ENCODE measurements at regions not wholly inside any gene's neighbourhood (a gene's known extent, or its start where the extent isn't known, plus 50 kb on each side); places are given as distances from the start of the nearest gene placed in this dataset.

DNA sequence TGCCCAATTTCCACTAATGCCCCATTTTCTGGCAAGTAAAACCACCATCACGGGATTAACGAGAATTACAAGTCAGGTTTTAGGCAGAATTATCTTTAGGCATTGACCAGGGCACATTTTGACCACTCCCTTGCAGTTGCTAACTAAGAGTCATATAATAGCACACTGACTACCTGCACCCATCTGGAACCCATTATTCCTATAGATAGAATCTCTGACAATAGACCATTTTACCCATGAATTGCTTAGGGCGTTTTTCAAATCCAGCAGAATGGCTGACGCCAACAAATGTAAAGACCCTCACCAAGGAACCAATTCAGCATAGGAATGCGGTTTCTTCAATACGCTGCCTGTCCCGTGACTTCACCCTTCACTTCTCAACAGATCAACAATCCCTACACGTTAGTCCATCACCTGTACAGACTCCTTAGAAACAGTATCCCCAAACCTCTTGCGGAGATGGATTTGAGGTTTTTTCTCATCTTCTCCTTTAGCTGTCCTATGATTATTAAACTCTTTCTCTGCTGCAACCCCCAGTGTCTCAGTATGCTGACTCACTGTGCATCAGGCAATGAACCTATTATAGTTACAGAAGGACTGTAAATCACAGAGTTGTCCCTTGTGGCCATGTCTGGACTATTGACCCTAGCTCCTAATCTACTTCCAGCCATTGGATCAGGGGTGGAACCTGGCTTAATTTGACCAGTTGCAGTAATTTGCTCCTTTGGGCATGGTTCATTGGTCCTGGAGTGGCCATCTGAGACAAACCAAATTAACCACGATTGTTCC, 177.3 kb upstream of the PLXNC1 start:
- H3K36me3 ChIP-seq (ENCODE audit: insufficient read depth, low read length) = no peaks in the 10 kb centered on the region
- no peaks in the 10 kb centered on the region for H3K9me3 ChIP-seq (ENCODE audit: low read length)
- H2AFZ ChIP-seq (ENCODE audit: low read length) = no peak overlapping the region
- 0 out of 2 replicates have a peak, but pooled peaks cover 4% of the 10 kb centered on the region for H3K27me3 ChIP-seq (ENCODE audit: insufficient read depth, low read length)
- H3K4me3 ChIP-seq (ENCODE audit: low read depth, low read length, poor library complexity, severe bottlenecking) = no peak overlapping the region
- H3K9me2 ChIP-seq (ENCODE audit: low read depth, low read length) = no peaks in the 10 kb centered on the region
- H3K4me1 ChIP-seq (ENCODE audit: insufficient read depth, low read length, severe bottlenecking) = no peaks in the 10 kb centered on the region
- H3K27ac ChIP-seq (ENCODE audit: low read depth, low read length, poor library complexity, severe bottlenecking) = no peak overlapping the region
- H3K4me2 ChIP-seq (ENCODE audit: low read length) = no peak overlapping the region
- no peak for TF ChIP-seq EZH2 (IDR thresholded peaks at IDR 0.05; ENCODE audit: borderline replicate concordance, low read length)
- TF ChIP-seq, protein P1, sequence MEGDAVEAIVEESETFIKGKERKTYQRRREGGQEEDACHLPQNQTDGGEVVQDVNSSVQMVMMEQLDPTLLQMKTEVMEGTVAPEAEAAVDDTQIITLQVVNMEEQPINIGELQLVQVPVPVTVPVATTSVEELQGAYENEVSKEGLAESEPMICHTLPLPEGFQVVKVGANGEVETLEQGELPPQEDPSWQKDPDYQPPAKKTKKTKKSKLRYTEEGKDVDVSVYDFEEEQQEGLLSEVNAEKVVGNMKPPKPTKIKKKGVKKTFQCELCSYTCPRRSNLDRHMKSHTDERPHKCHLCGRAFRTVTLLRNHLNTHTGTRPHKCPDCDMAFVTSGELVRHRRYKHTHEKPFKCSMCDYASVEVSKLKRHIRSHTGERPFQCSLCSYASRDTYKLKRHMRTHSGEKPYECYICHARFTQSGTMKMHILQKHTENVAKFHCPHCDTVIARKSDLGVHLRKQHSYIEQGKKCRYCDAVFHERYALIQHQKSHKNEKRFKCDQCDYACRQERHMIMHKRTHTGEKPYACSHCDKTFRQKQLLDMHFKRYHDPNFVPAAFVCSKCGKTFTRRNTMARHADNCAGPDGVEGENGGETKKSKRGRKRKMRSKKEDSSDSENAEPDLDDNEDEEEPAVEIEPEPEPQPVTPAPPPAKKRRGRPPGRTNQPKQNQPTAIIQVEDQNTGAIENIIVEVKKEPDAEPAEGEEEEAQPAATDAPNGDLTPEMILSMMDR (IDR thresholded peaks at IDR 0.05; ENCODE audit: low read length) = no peak
- H3K9ac ChIP-seq (ENCODE audit: low read length) = no peak overlapping the region
- H4K20me1 ChIP-seq (ENCODE audit: insufficient read depth, low read length) = no peaks in the 10 kb centered on the region
- H3F3A ChIP-seq (ENCODE audit: insufficient read depth, low read length) = no peaks in the 10 kb centered on the region
- no peaks in the 10 kb centered on the region for H3K79me2 ChIP-seq (ENCODE audit: insufficient read depth, low read length)

DNA sequence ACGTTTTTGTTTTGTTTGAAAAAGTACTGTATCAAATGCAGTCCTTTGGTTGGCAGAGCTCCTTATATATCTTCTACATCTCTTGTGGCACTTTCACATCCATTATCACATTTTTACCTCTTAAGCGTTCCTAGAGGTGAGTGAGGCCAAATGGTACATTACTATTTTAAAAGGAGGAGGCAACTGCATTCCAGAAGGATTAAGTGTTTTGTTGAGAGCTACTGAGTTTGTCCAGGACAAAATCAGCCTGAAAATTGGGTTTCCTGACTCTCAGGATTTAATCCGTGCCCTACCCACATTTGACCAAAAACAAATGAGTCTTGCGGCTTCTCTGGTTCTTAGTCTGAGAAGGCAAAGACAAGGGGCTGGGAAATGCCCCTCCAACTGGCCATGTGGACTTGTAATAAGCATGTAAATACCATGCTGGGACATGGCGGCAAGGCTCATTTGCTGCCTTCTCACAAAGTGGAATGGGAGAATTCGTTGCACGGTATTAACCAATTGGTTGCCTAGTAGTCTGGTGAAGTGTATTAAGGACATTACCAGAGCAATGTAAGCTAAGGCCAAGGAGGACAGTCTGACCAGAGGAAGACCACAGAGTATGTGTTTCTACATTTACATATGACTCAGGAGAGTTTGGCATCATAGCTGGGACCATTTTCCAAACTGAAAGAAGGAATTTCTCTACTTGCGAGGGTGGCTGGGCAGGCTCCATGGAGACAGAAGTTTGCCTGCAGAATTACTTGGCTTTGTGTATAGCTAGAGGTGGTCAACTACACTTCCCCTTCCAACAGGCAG, 175.8 kb upstream of the PLXNC1 start:
- H2AFZ ChIP-seq (ENCODE audit: low read length) = no peak overlapping the region
- no peak overlapping the region for H3K4me2 ChIP-seq (ENCODE audit: low read length)
- H3K4me3 ChIP-seq (ENCODE audit: low read depth, low read length, poor library complexity, severe bottlenecking) = no peak overlapping the region
- no peaks in the 10 kb centered on the region for H3K79me2 ChIP-seq (ENCODE audit: insufficient read depth, low read length)
- no peaks in the 10 kb centered on the region for H3K36me3 ChIP-seq (ENCODE audit: insufficient read depth, low read length)
- H3K4me1 ChIP-seq (ENCODE audit: insufficient read depth, low read length, severe bottlenecking) = no peaks in the 10 kb centered on the region
- no peak overlapping the region for H3K9ac ChIP-seq (ENCODE audit: low read length)
- H3K9me2 ChIP-seq (ENCODE audit: low read depth, low read length) = no peaks in the 10 kb centered on the region
- no peak overlapping the region for H3K27ac ChIP-seq (ENCODE audit: low read depth, low read length, poor library complexity, severe bottlenecking)
- H3K9me3 ChIP-seq (ENCODE audit: low read length) = no peaks in the 10 kb centered on the region
- no peaks in the 10 kb centered on the region for H4K20me1 ChIP-seq (ENCODE audit: insufficient read depth, low read length)
- TF ChIP-seq, protein P1 (IDR thresholded peaks at IDR 0.05; ENCODE audit: low read length) = no peak
- no peak for TF ChIP-seq EZH2 (IDR thresholded peaks at IDR 0.05; ENCODE audit: borderline replicate concordance, low read length)
- 0 out of 2 replicates have a peak, but pooled peaks cover 4% of the 10 kb centered on the region for H3K27me3 ChIP-seq (ENCODE audit: insufficient read depth, low read length)
- H3F3A ChIP-seq (ENCODE audit: insufficient read depth, low read length) = no peaks in the 10 kb centered on the region

DNA sequence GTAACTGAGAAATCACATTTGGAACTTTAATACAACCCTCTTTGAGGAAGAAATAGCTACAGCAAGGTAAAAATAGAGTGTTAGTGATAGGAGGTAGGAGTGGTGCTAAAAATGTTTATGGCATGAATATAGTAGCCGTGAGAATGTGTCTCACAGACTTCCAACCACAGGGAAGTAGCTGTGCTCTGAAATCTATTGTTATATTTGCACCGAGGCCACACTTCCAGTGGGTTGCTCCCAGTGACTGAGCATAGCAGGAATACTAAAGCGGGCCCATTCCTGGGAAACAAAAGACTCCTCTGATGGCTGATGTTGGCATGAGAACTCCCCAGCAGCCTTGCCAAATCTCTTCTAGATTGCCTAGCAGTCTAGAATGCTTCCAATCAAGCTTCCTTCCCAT, 174.1 kb upstream of the PLXNC1 start:
- H3K4me1 ChIP-seq (ENCODE audit: insufficient read depth, low read length, severe bottlenecking) = no peaks in the 10 kb centered on the region
- H3K27ac ChIP-seq (ENCODE audit: low read depth, low read length, poor library complexity, severe bottlenecking) = no peak overlapping the region
- H3K36me3 ChIP-seq (ENCODE audit: insufficient read depth, low read length) = no peaks in the 10 kb centered on the region
- H3K79me2 ChIP-seq (ENCODE audit: insufficient read depth, low read length) = no peaks in the 10 kb centered on the region
- H3F3A ChIP-seq (ENCODE audit: insufficient read depth, low read length) = no peaks in the 10 kb centered on the region
- H3K9me2 ChIP-seq (ENCODE audit: low read depth, low read length) = no peaks in the 10 kb centered on the region
- no peak overlapping the region for H3K4me3 ChIP-seq (ENCODE audit: low read depth, low read length, poor library complexity, severe bottlenecking)
- no peaks in the 10 kb centered on the region for H3K9me3 ChIP-seq (ENCODE audit: low read length)
- no peak overlapping the region for H3K9ac ChIP-seq (ENCODE audit: low read length)
- no peak overlapping the region for H3K4me2 ChIP-seq (ENCODE audit: low read length)
- H3K27me3 ChIP-seq (ENCODE audit: insufficient read depth, low read length) = 0 out of 2 replicates have a peak, but pooled peaks cover 4% of the 10 kb centered on the region
- no peaks in the 10 kb centered on the region for H4K20me1 ChIP-seq (ENCODE audit: insufficient read depth, low read length)
- H2AFZ ChIP-seq (ENCODE audit: low read length) = no peak overlapping the region
- TF ChIP-seq, protein P1 (IDR thresholded peaks at IDR 0.05; ENCODE audit: low read length) = no peak
- TF ChIP-seq EZH2 (IDR thresholded peaks at IDR 0.05; ENCODE audit: borderline replicate concordance, low read length) = no peak
